NCI-H187 treated with DMSO at 0.1 percent for 48 hours (cell line): ENCODE measurements at regions not wholly inside any gene's neighbourhood (a gene's known extent, or its start where the extent isn't known, plus 50 kb on each side); places are given as distances from the start of the nearest gene placed in this dataset.

Experiments
- DNase-seq: peaks from one replicate; lab custom pipeline; 2025; lab: John Stamatoyannopoulos, UW

- DNase-seq, result no peak
Measured at GRCh38 chr22:27120036-27120435, 462.6 kb downstream of the MIAT start.

GRCh38 chr22:27122574-27122973, 465.2 kb downstream of the MIAT start:
- no peak for DNase-seq

GRCh38 chr22:27123880-27124279, 466.5 kb downstream of the MIAT start:
- DNase-seq, result no peak

GRCh38 chr22:27124351-27124966, 467.1 kb downstream of the MIAT start:
- DNase-seq, result no peak

GRCh38 chr22:27125539-27125938, 468.2 kb downstream of the MIAT start:
- no peak for DNase-seq

GRCh38 chr22:27127911-27128310, 470.5 kb downstream of the MIAT start:
- no peak for DNase-seq

- no peak for DNase-seq
Measured at GRCh38 chr22:27128461-27129085, 471.2 kb downstream of the MIAT start.

- DNase-seq, result no peak
Measured at GRCh38 chr22:27129266-27129665, 471.9 kb downstream of the MIAT start.

GRCh38 chr22:27130906-27131305, 473.5 kb downstream of the MIAT start:
- DNase-seq, result no peak

- DNase-seq, result no peak
Measured at GRCh38 chr22:27131346-27131745, 474.0 kb downstream of the MIAT start.

GRCh38 chr22:27132400-27132799, 475.0 kb downstream of the MIAT start:
- no peak for DNase-seq

GRCh38 chr22:27133019-27133431, 475.6 kb downstream of the MIAT start:
- DNase-seq, result no peak

GRCh38 chr22:27133681-27134314, 476.4 kb downstream of the MIAT start:
- no peak for DNase-seq

- no peak for DNase-seq
Measured at GRCh38 chr22:27134315-27134701, 476.9 kb downstream of the MIAT start.

GRCh38 chr22:27135031-27135981, 477.9 kb downstream of the MIAT start:
- DNase-seq, result no peak

- no peak for DNase-seq
Measured at GRCh38 chr22:27136596-27136995, 479.2 kb downstream of the MIAT start.

GRCh38 chr22:27137871-27138337, 480.5 kb downstream of the MIAT start:
- DNase-seq, result no peak

- no peak for DNase-seq
Measured at GRCh38 chr22:27138471-27138870, 481.1 kb downstream of the MIAT start.

- DNase-seq, result no peak
Measured at GRCh38 chr22:27139935-27140511, 482.6 kb downstream of the MIAT start.

- no peak for DNase-seq
Measured at GRCh38 chr22:27142286-27142685, 484.9 kb downstream of the MIAT start.

- no peak for DNase-seq
Measured at GRCh38 chr22:27144321-27144720, 486.9 kb downstream of the MIAT start.
